ENCODE measurements at regions not wholly inside any gene's neighbourhood (a gene's known extent, or its start where the extent isn't known, plus 50 kb on each side); places are given as distances from the start of the nearest gene placed in this dataset.

DNA sequence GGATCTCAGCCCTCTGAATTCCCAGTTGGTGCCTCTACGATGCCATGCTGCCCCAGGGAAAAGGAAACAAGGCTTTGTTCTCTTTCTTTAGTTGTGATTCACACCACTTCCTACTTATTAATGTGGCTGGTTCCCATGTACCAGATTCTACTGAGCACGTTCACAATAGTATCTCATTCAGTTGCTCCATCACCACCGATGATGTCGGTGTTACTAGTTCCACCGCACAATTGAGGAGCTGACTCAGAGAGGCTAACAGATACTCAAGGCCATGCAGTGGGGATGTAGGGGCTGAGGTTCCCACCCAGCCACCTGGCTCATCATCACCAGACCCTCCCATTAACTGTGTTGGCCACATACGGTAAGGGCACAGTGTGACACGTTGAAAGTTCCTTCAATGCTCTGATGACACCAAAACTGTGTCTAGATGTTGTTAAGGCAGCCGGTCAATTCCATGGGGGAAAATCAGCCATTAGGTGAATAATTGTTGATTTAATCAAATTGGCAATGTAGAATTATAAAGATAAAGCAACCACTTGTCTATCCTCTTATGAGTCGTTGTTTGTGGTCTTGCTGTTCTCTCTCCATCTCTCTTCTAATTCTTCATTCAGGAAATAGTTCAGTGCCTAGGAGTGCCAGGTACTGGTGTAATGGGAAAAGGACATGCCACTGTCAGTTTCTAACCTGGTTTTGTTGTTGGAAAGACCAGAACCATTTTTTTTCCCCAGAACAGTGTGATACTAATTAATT lies 244.2 kb upstream of the CRY1 start:
- no TSS peak for BruUV-seq (replicated peaks)
- no peak overlapping the region for H3K4me2 ChIP-seq (ENCODE audit: insufficient read depth, low read length)
- no peaks in the 10 kb centered on the region for H3K9me3 ChIP-seq (replicated peaks; ENCODE audit: control insufficient read depth, insufficient read depth, low read length)
- dilution Hi-C loops (cut with MboI; ENCODE audit: extremely low pct_ligation_motif_present, low sequenced_read_pairs) (no loop called here), intact Hi-C loops (cut with micrococcal nuclease) (no loop called here)
- no peak for FAIRE-seq
- TF ChIP-seq POLR2A (IDR thresholded peaks at IDR 0.05; ENCODE audit: low read depth, low read length) (no peak), FOS (IDR thresholded peaks at IDR 0.05; ENCODE audit: borderline replicate concordance, insufficient read depth, low read length) (peak; percentile 50)
- TF ChIP-seq, protein P1, sequence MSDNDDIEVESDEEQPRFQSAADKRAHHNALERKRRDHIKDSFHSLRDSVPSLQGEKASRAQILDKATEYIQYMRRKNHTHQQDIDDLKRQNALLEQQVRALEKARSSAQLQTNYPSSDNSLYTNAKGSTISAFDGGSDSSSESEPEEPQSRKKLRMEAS (IDR thresholded peaks at IDR 0.05; ENCODE audit: insufficient read depth, insufficient read length): no peak
- ChIA-PET POLR2A (no interaction called here), CTCF (no interaction called here)
- no peak overlapping the region for H2AFZ ChIP-seq (ENCODE audit: low read depth, low read length)
- no peaks in the 10 kb centered on the region for H4K20me1 ChIP-seq (replicated peaks; ENCODE audit: control insufficient read depth, extremely low read depth, insufficient read depth, low read length)
- H3K36me3 ChIP-seq (ENCODE audit: control insufficient read depth in 2 of 2, extremely low read depth in 1 of 2, insufficient read depth in 2 of 2, low read length in 2 of 2): no peaks in the 10 kb centered on the region
- no peaks in the 10 kb centered on the region for H3K27me3 ChIP-seq (ENCODE audit: control insufficient read depth in 2 of 2, insufficient read depth in 2 of 2, low read length in 2 of 2)
- no peaks in the 10 kb centered on the region for H3K4me1 ChIP-seq (ENCODE audit: control insufficient read depth, extremely low read depth, insufficient read depth, low read length)
- no peak for DNase-seq (ENCODE audit: low read depth, low spot score)
- H3K9ac ChIP-seq (replicated peaks; ENCODE audit: extremely low read depth, insufficient read depth, low read length): no peak overlapping the region
- no peaks in the 10 kb centered on the region for H3K9me1 ChIP-seq (replicated peaks; ENCODE audit: control insufficient read depth, extremely low read depth, insufficient read depth, low read length)
- H3K27ac ChIP-seq (ENCODE audit: insufficient read depth, low read depth, low read length): no peak overlapping the region
- H3K79me2 ChIP-seq (ENCODE audit: control insufficient read depth, insufficient read depth, low read length): no peaks in the 10 kb centered on the region
- H3K4me3 ChIP-seq (replicated peaks in 1 of 3; ENCODE audit: insufficient read depth in 1 of 3, low read depth in 1 of 3, low read length in 3 of 3): no peak overlapping the region

DNA sequence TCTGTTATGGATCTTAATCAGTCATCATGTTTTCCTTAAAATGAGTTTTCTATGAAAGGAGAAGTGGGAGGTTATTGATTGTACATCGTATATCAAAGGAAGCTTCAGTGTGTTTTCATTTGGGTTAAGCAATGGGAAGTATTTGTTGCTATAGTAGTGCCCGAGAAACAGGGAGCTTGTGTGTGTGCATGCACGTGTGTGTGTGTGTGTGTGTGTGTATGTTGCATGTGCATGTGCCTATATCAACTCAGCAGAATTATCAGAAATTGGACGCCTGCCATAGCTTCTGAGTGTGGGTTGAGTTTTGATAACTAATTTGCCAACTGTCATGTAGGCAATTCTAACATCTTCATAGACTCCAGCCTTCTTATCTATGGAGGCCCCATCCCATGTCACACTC lies 246.1 kb upstream of the CRY1 start:
- no TSS peak for BruUV-seq (replicated peaks)
- ChIA-PET POLR2A (no interaction called here), CTCF (no interaction called here)
- DNase-seq (ENCODE audit: low read depth, low spot score): no peak
- no peak overlapping the region for H3K4me3 ChIP-seq (replicated peaks in 1 of 3; ENCODE audit: insufficient read depth in 1 of 3, low read depth in 1 of 3, low read length in 3 of 3)
- no peak overlapping the region for H3K4me2 ChIP-seq (ENCODE audit: insufficient read depth, low read length)
- no peaks in the 10 kb centered on the region for H3K27me3 ChIP-seq (ENCODE audit: control insufficient read depth in 2 of 2, insufficient read depth in 2 of 2, low read length in 2 of 2)
- no peak overlapping the region for H3K9ac ChIP-seq (replicated peaks; ENCODE audit: extremely low read depth, insufficient read depth, low read length)
- no peak for FAIRE-seq
- H2AFZ ChIP-seq (ENCODE audit: low read depth, low read length): no peak overlapping the region
- H3K27ac ChIP-seq (ENCODE audit: insufficient read depth, low read depth, low read length): no peak overlapping the region
- no peaks in the 10 kb centered on the region for H3K9me3 ChIP-seq (replicated peaks; ENCODE audit: control insufficient read depth, insufficient read depth, low read length)
- intact Hi-C loops (cut with micrococcal nuclease) (no loop called here), dilution Hi-C loops (cut with MboI; ENCODE audit: extremely low pct_ligation_motif_present, low sequenced_read_pairs) (no loop called here)
- TF ChIP-seq, protein P2, sequence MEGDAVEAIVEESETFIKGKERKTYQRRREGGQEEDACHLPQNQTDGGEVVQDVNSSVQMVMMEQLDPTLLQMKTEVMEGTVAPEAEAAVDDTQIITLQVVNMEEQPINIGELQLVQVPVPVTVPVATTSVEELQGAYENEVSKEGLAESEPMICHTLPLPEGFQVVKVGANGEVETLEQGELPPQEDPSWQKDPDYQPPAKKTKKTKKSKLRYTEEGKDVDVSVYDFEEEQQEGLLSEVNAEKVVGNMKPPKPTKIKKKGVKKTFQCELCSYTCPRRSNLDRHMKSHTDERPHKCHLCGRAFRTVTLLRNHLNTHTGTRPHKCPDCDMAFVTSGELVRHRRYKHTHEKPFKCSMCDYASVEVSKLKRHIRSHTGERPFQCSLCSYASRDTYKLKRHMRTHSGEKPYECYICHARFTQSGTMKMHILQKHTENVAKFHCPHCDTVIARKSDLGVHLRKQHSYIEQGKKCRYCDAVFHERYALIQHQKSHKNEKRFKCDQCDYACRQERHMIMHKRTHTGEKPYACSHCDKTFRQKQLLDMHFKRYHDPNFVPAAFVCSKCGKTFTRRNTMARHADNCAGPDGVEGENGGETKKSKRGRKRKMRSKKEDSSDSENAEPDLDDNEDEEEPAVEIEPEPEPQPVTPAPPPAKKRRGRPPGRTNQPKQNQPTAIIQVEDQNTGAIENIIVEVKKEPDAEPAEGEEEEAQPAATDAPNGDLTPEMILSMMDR (IDR thresholded peaks at IDR 0.05; ENCODE audit: extremely low read depth in 1 of 2, insufficient read depth in 1 of 2, low read depth in 1 of 2, low read length in 2 of 2): no peak
- TF ChIP-seq, protein P1 (IDR thresholded peaks at IDR 0.05; ENCODE audit: insufficient read depth, insufficient read length): no peak
- TF ChIP-seq MYC (IDR thresholded peaks at IDR 0.05; ENCODE audit: low read depth, low read length): no peak
- TF ChIP-seq FOS (IDR thresholded peaks at IDR 0.05; ENCODE audit: borderline replicate concordance, insufficient read depth, low read length): no peak
- TF ChIP-seq POLR2A (IDR thresholded peaks at IDR 0.05; ENCODE audit: low read depth, low read length): no peak
- TF ChIP-seq POLR2AphosphoS5 (IDR thresholded peaks at IDR 0.05; ENCODE audit: insufficient read depth, low read depth, low read length): no peak
- TF ChIP-seq GATA2 (IDR thresholded peaks at IDR 0.05; ENCODE audit: insufficient read depth, insufficient read length, low read depth, low read length): no peak
- no peak for TF ChIP-seq JUN (IDR thresholded peaks at IDR 0.05; ENCODE audit: borderline replicate concordance, insufficient read depth, insufficient read length, low read depth)
- TF ChIP-seq EZH2 (IDR thresholded peaks at IDR 0.05; ENCODE audit: borderline replicate concordance, low read depth, low read length, severe bottlenecking): no peak
- H4K20me1 ChIP-seq (replicated peaks; ENCODE audit: control insufficient read depth, extremely low read depth, insufficient read depth, low read length): no peaks in the 10 kb centered on the region
- H3K79me2 ChIP-seq (ENCODE audit: control insufficient read depth, insufficient read depth, low read length): no peaks in the 10 kb centered on the region
- no peaks in the 10 kb centered on the region for H3K9me1 ChIP-seq (replicated peaks; ENCODE audit: control insufficient read depth, extremely low read depth, insufficient read depth, low read length)
- H3K36me3 ChIP-seq (ENCODE audit: control insufficient read depth in 2 of 2, extremely low read depth in 1 of 2, insufficient read depth in 2 of 2, low read length in 2 of 2): no peaks in the 10 kb centered on the region
- no peaks in the 10 kb centered on the region for H3K4me1 ChIP-seq (ENCODE audit: control insufficient read depth, extremely low read depth, insufficient read depth, low read length)
